Skin of body (tissue), 1 donor: ENCODE measurements at regions not wholly inside any gene's neighbourhood (a gene's known extent, or its start where the extent isn't known, plus 50 kb on each side); places are given as distances from the start of the nearest gene placed in this dataset.
A peak's percentile ranks its signal among the peaks of the same experiment; 100 is the strongest.

Experiments used
- DNase-seq: peaks from one replicate; lab custom pipeline; 2025; lab: John Stamatoyannopoulos, UW

DNA sequence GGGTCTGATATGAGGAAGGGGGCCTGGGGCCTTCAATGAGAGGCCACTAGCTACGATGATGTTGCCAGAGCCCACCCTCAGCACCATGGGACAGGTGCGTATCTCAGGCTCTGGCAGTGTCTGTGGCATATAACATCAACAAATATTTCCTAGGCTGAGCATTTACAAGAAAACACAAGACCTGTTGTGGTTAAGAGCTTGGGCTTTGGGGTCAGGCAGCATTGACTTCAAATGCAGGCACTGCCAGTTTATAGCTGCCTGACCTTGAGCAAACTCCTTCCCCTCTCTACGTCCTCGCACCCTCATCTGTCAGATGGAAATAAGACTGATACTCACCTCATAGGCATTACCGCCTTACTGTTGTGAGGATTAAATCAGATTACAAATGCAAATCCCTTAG is 156.0 kb downstream of the KATNAL1 start:
- no peak for DNase-seq

DNA sequence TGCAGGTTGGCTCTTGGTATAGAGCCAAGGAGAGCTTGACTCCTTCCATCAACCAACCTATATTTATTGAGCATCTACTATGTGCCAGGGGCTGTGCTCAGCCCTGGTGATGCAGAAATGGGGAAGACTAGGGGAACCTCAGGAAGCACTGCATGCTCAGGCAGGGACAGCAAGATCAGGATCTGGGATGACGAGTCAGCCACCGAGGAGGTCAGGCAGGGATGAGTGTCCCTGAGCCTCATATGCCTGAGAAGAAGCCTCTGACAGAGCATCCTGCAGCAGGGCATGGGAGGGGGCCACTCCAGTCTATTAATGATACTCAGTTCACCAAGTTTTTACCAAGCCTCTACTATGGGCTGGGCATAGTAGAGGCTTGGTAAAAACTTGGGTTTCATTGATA is 158.1 kb downstream of the KATNAL1 start:
- DNase-seq: no peak

DNA sequence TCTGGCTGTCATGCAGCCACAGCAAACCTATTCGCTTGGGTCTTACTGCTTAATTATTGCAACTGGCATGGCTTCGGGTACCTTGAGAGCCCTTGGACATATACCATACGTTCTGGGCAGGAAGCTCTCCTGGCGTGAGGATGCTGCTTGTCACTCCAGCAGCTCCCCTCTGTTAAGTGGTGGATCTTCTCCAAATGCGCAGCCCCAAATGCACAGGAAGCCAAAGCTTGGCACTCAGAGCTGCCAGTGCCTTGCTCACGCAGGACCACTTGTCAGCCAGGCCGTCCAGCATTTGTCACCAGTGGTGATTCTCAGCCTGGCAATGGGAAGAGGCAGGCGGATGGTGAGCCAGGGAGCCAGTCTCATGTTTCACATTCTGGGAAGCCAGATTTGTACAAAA is 158.6 kb downstream of the KATNAL1 start:
- no peak for DNase-seq

DNA sequence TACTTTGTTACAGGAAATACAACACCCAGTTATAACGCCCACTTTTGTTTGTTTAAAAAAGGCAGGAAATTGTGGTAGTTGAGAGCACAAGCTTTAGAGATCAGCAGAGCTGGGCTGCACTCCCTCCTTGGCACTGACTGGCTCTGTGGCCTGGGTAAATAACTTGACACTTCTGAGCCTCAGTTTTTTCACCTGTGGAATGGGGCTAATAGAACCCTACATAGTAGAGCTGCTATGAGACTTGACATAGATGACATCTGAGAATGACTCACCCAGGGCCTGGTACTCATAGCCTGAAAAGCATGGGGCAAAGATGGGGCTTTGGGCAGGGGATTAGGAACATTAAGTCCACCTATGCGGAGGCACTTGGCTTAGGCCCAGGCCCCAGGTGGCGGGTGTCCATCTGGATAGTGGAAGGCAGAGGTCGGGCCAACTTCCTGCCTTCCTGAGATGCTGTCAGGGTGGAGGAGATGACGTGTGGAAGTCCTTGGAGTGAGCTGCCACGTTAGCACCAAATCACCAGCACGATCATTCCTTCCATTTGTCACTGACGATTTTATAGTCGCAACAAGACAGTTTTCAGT is 159.1 kb downstream of the KATNAL1 start:
- no peak for DNase-seq

DNA sequence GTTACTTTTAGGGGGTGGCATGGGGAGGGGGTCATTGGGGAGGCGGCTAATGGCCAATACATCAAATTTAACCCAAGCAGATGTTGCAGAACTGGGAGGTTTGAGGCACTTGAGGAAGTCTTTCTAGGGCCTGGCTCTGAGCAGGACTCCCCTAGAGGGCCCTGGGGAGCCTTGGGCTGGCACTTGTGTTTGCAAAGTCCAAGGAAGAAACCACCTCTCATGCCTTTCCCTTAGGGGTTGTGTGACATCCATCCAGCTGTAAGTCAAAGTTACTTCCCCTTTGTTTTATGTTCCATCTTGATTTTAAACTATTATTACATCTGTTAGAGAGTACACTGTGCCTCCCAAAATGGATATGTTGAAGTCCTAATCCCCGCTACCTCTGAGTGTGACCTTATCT is 159.9 kb downstream of the KATNAL1 start:
- no peak for DNase-seq

DNA sequence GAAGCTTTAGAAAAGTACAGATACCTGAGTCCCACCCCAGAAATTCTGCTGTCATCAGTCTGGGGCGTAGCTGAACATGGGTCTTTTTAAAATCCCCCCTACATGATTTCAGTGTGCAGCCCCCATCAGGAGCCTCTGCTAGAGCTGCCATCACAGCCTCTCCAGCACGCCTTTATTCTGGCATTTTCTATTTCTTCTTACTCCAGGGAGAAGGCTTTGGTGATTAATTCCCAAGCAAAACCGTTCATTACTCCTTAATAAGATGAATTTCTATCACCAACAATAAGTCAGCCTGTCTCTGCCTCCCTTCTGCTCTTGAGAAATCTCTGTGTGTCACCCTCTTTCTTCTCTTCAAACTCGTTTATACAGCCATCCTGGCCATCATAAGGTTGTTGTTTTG is 160.3 kb downstream of the KATNAL1 start:
- DNase-seq: no peak

DNA sequence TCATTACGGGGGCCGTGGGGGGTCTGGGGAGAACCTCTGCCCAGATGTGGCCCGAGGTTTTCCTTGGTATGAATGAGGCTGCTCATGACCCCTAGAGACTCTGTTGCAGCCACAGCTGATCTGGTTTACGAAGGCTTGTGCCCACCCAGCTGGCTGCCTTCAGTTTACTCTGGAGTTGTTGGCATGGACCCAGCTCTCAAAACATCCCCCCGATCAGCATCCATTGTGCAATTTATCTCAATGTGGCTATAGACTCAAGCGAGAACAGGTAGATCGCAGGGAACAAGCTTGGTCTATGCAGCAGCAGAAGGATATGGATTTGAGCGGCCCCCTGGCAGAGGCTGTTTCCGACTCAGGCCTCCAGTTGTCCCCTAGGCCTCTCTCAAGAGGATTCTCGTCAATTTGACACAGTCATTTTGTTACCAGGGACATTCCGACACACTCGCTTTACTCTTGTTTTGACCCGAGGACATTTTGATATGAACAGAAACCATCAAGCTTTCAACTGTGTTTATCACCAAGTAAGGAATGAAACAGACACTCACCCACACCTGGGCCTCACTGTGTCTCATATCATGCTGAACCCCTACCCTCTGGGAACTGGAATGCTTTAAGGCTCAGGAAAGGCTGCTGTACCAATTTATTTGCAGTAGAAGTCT is 161.5 kb downstream of the KATNAL1 start:
- DNase-seq: no peak

DNA sequence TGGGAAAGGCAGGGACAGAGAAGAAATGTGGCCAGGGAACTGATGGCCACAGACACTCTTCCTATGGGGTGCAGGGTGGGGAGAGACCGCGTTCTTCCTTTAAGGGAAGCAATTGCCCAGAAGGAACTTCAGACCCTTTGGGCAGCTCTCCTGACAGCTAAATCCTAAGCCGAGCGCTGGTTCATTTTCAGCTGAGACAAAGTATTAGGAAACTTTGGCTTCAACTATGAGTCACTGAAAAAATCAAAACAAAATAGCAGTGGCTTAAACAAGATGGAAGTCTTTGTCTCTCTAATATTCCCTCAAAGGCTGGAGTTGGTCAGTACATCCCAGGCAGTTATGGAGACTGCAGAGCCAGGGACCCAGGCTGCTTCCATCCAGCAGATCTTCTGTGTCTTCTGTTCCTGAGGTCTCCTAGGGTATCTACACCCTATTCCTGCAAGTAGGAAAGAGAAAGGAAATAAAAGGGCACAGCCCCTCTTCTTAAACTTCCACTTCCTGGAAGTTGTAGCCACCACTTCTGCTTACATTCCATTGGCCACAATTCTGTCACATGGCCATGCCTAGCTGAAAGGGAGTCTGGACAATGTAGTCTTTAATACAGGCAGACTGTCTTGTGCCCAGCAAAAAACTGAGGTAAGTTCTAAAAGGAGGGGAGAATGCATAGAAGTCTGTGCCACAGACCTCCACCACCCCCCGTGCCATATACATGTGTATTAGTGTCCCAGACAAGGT is 163.5 kb downstream of the KATNAL1 start:
- no peak for DNase-seq

DNA sequence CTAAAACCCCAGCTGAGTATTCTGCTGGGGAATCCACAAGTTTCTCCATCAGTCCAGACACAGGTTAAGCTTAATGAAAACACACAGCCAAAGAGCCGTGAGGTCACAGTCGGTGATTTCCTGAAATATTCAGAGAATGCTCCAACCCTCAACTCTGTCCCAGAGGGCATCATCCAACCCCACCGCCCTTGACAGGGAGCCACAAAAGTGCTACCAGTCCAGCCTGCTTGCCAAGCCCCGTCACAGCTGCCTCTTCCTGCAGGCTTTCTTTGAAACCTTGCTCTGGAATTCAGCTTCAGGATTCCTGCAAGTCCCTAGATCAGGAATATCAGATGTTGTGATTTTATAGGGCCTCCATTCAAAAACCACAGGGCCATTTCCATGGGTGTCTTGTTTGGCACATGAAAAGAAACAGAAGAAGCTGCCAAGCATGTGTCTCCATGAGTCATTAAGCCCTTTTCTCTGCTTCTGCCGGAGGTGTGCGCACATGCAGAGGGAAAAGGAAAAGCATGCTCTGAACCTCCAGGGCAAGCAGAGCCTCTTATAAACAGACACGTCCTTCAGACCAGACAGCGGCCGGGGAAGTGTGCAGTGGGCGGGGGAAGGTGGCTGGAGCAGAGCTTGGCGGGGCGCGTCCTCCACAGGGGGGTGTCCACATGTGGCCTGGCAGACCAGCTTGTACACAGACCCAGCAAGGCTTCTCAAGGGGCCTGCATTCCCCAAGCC is 164.7 kb downstream of the KATNAL1 start:
- DNase-seq: peak; percentile 47

DNA sequence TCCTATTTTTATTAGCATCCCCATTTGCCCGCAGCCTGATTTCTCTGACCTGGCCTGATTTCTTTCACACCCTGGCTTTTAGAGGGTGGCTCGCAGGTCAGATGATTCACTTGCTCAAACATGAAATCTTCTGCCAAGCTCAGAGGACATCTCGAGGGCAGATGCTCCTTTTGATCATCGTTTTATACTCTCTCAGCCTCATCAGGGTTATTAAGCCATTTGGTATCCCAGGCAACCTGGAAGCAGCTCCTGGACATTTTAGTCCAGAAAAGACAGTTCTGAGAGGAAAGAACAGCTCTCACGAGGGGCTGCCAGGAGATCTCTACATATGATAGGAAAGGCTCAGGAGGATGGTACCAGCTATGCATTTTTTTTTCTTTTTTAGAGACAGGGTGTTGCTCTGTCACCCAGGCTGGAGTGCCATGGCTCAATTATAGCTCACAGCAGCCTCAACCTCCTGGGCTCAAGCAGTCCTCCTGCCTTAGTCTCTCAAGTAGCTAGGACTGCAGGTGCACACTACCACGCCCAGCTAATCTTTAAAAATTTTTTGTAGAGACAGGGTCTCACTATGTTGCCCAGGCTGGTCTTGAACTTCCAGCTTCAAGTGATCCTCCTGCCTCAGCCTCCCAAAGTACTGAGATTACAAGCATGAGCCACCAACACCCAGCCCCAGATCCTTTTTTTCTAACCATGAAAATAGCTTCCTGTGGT is 165.4 kb downstream of the KATNAL1 start:
- no peak for DNase-seq

DNA sequence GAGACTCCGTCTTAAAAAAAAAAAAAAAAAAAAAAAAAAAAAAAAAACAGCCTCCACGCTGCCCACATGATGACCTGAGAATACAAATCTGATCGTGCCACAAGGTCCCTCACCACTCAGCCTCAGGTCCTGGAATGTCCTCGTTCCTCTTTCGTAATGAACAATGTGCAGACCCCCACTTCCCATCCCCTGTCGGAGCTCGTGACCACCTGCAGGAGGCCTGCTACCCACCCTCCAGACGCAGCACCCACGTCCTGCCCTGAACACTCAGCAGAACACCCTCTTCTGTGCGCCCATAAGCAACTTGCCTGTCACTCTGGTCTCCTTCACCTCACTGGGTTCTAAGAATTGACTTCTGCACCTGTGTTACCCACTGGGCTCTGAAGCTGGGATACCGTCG is 166.4 kb downstream of the KATNAL1 start:
- DNase-seq: no peak

DNA sequence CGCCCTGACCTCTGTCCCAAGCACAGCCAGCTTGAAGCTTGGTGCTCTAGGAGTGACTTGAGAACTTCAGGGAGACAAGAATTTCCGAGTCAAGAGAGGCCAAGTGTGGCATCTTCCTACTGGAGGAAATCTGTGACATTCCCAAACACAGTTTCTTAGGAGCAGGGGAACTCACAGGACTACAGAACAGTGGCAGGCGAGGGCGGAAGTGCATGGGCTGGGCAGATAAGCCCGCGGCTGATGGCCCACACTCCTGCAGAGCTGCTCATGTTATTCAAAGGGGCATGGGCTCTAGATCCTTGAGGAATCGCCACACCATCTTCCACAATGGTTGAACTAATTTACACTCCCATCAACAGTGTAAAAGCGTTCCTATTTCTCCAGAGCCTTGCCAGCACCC is 168.8 kb downstream of the KATNAL1 start:
- no peak for DNase-seq

DNA sequence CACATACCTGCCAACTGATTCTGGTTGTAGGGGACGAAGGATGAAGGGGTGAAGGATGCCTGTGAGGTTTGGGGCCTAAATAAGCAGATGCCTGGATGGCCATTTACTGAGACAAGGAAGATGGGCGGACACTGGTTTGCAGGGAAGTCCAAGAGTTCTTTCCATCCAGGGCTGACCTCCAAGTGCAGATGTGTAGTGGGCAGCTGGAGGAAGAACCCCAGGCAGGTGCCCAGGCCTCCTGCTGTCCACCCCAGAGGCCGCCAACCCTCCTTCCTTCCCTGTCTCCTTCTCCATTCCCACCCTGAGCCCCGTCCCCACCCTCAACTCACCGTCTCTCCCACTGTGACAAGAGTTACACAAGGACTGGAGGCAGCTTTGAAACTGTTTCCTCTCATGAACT is 171.5 kb downstream of the KATNAL1 start:
- no peak for DNase-seq

DNA sequence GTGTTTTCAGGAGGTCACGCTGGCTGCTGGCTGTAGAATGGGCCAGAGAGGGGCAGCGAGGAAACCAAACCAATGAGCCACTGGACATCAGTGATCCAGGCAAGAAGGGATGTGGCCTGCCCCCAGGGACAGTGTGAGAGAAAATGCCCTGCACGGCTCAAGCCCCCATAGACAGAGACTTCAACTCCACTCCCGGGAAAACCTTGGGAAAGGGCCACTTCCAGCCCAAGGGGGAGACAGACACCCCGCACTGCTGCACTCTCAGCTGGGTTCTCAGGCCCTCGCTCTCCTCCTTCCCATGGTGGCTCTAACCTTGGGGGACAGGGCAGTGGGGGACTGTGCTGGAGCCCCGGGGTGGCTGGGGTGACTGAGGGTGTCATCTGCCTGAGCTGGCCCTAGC is 172.0 kb downstream of the KATNAL1 start:
- no peak for DNase-seq

DNA sequence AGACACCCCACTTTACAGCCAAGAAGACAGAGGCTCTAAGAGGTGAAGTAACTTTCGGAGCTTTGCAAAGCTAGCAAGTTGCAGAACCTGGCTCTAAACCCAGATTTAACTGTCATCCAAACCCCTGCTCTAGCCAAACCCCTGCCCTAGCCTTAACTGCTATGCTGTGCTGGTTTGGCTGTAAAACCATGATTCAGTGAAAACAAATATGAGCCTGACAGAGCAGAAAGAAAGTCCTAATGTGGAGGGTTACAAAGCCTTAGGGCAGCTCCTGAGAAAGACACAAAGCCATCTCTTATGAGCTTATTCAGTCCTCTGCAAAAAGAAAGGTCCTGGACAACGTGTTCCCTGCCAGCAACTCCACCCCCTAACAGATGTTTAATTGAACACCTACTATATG is 172.8 kb downstream of the KATNAL1 start:
- DNase-seq: no peak

DNA sequence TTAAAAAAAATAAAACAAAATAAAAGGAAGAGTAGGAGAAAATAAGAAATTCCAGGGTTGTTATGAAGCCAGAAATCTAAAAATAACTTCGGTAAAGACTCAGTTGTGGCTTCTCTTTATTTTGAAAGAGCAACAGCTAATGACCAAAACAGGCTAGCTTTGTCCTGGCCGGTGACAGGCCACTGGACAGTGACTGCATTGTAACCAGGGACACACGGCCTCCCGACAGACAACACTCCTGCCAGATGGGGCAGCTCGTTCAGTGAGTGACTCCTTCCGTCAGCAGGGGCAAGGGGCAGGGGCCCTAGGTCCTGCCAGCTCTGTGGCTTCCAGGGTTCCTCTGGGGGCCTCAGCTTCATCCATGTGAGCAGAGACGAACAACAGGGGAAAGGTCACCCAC is 173.4 kb downstream of the KATNAL1 start:
- DNase-seq: no peak

DNA sequence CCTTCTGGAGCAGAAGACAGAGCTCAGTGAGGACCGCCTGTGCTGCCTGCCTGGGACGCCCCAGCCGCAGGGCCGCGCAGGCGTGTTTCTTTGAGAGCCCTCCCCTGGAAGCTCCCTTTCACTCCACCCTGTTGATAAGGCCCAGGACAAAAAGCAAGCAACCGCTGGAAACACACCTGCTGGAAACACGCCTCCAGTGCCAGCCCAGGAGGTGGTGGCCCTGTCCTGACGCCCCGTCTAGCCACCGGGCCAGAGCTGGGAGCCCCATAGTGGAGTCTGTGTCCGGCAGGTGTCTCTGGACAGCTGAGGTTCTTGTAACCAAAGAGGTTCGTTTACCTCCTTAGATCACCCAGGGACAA is 173.8 kb downstream of the KATNAL1 start:
- DNase-seq: no peak

DNA sequence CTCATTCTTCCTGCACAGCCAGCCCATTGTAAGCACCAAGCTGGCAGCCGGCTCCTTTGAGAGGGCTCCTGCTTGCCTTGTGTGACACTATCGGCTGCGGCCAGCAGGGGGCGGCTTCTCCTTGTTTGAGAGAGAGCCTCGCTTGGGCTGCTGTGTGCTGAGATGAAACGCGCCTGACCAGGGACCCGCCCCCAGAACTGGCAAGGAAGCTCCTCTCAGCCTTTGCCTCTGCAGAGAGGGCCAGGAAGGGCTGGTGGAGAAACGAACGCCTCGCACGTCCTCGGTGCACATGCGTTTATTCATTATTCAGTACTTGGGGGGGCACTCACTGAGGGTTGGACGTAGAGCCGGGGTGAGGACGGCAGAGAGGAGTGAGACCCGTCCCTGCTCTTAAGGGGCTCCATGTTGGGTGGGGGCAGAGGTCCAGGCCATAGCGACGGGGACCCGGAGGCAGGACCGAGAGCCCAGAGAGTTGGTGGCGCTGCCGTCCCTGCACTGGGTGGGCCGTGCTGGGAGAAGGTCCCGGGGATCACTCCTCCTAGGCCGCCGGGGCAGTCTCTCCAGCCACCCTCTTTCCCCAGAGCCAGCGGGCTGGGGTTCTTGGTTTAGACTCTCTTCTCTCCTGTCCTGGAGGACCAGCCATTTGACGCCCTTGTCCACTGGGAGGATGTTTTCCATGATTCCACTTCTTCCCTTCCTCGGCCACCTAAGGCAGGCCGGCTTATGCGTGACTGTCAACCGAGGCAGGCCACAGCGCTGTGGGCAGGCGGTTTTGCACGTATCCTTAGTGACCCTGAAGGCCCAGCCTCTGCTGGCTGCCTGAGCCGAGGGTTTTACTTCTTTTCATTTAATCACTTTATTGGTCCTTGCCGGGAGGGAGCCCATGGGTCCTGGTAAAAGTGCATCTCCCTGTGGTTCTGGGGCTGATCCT is 174.5 kb downstream of the KATNAL1 start:
- peak; percentile 85 for DNase-seq

DNA sequence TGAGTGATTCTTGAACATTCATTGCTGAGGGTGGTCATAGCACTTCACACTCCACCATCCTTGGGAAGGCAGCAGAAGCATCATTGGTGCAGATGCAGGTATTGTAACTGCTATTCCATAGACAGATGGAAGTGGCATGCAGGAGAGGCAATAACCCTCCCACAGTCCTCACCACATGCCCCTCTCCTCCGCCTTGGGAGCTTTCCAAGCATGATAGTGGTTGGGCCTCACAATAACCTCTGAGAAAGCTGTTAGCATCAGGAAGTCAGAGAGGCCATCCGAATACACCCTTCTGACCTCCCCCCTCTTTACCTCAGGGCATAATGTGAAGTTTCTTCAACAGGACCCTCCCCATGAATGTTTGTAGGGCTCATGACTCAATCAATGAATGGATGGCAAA is 177.9 kb downstream of the KATNAL1 start:
- no peak for DNase-seq

DNA sequence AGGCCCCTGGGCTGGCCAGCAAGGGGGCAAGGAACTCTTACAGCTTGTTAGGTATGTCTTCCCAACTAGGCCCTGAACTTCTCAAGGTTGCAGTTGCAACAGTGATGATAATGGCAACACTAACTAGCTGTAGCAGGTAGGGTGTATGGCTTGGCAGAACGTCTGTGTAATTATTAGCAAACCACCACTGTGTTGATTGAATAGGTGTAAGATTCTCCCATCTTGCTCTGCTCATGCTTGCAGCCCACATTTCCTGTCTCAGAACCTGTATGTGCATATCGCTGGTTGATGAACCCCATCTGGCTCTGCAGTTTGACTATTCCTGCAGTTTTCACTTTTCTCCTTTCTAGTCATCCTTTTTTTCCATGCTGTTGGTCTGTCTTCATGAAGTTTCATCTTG is 178.8 kb downstream of the KATNAL1 start:
- no peak for DNase-seq

DNA sequence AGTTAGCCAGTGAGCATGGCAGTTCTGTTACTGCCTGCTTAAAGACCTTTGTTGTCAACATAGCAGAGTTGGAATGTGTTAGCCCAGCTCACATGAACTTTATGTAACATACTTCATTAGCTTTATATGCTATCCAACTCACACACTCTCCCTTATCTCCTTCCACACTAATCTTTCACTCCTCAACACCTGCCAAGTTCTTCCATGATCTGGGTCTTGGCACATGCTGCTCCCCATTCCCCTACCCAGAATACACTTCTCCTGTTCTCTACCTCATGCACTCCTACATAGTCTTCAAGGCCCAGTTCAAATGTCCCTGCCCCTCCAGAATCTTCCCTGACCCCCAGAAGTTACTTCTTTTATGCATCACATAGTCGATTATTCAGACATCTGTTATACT is 179.3 kb downstream of the KATNAL1 start:
- DNase-seq: no peak
